HCT116 (cell line): ENCODE measurements at regions not wholly inside any gene's neighbourhood (a gene's known extent, or its start where the extent isn't known, plus 50 kb on each side); places are given as distances from the start of the nearest gene placed in this dataset.

Experiments used
- CEBPB ChIP-seq: IDR thresholded peaks from 2 replicates; pipeline ENCODE4 v1.6.1; 2012; ENCODE audit warnings: low read depth
- EZH2 ChIP-seq: fragments of 200-600 bp; sonication (generic); IDR thresholded peaks from 2 replicates; pipeline ENCODE4 v1.6.1; 2017; ENCODE audit warnings: antibody characterized with exemption, mixed run types
- EZH2phosphoT487 ChIP-seq: fragments of 200-600 bp; IDR thresholded peaks from 2 replicates; pipeline ENCODE4 v1.6.1; 2018; ENCODE audit warnings: antibody characterized with exemption, borderline replicate concordance
- JUND ChIP-seq: IDR thresholded peaks from 2 replicates; pipeline ENCODE4 v1.6.1; 2012
- POLR2A ChIP-seq: IDR thresholded peaks from 2 replicates; pipeline ENCODE4 v1.7.0; 2011; ENCODE audit warnings: borderline replicate concordance; ENCODE audit not compliant: insufficient read depth, insufficient read length; ENCODE audit errors: extremely low read depth
- RAD21 ChIP-seq: IDR thresholded peaks from 2 replicates; pipeline ENCODE4 v1.6.1; 2012; ENCODE audit warnings: low read depth, mild to moderate bottlenecking
- SIN3A ChIP-seq: IDR thresholded peaks from 2 replicates; pipeline ENCODE4 v1.6.1; 2012; ENCODE audit warnings: low read depth
- SP1 ChIP-seq: IDR thresholded peaks from 2 replicates; pipeline ENCODE4 v1.6.1; 2012; ENCODE audit warnings: low read depth
- TCF7L2 ChIP-seq: IDR thresholded peaks from 2 replicates; pipeline ENCODE4 v1.7.0; 2011; ENCODE audit warnings: borderline replicate concordance, inconsistent platforms; ENCODE audit not compliant: insufficient read depth, insufficient read length; ENCODE audit errors: extremely low read depth
- YY1 ChIP-seq: IDR thresholded peaks from 2 replicates; pipeline ENCODE4 v1.6.1; 2011; ENCODE audit warnings: low read length, low read depth, moderate library complexity, mild to moderate bottlenecking; ENCODE audit not compliant: insufficient replicate concordance; ENCODE audit errors: extremely low read depth
- TF ChIP-seq, protein P1 (sequence below), 3 experiments: fragments of 200-600 bp in 1 of 3; sonication (generic) in 1 of 3; IDR thresholded peaks in 2 of 3; conservative IDR thresholded peaks in 1 of 3; 2 replicates each; pipeline ENCODE4 v1.5.1; 2012 to 2017; ENCODE audit warnings: low read depth in 2 of 3, low read length in 2 of 3, antibody characterized with exemption in 1 of 3, borderline replicate concordance in 1 of 3, control low read depth in 1 of 3, mild to moderate bottlenecking in 1 of 3, mixed read lengths in 1 of 3, mixed run types in 1 of 3, moderate library complexity in 1 of 3; ENCODE audit not compliant: insufficient read depth in 1 of 3
- TF ChIP-seq, protein P2 (sequence below): IDR thresholded peaks from 2 replicates; pipeline ENCODE4 v1.6.1; 2012
- TF ChIP-seq, protein P3 (sequence below): IDR thresholded peaks from 2 replicates; pipeline ENCODE4 v1.6.1; 2011; ENCODE audit warnings: mild to moderate bottlenecking, low read length, moderate library complexity; ENCODE audit not compliant: insufficient replicate concordance; ENCODE audit errors: extremely low read depth

DNA sequence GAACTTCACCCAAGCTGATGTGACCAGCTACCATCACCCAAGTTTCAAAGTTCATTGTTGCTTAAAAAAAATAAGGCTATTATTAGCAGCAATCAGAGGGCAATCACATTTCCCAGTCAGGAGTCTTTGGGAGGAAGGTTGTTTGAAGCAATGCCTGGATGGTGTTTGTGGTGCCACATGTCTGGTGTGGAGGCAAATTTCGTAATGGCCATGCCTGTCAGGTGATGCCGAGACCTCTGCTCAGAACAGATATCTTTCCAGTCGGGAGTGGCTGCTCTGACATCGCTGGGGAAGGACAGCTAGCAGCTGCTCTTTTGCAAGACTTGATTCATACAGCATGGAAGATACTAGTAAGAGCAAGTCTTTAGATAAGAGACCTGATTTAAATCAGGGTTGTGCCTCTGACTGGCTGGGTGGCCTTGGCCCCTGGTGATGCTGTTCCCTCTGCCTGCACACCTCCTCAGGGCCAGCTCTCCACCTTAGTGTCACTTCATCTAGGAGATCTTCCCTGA, 187.8 kb upstream of the JUN start:
- TF ChIP-seq EZH2phosphoT487: no peak
- TF ChIP-seq, protein P1, sequence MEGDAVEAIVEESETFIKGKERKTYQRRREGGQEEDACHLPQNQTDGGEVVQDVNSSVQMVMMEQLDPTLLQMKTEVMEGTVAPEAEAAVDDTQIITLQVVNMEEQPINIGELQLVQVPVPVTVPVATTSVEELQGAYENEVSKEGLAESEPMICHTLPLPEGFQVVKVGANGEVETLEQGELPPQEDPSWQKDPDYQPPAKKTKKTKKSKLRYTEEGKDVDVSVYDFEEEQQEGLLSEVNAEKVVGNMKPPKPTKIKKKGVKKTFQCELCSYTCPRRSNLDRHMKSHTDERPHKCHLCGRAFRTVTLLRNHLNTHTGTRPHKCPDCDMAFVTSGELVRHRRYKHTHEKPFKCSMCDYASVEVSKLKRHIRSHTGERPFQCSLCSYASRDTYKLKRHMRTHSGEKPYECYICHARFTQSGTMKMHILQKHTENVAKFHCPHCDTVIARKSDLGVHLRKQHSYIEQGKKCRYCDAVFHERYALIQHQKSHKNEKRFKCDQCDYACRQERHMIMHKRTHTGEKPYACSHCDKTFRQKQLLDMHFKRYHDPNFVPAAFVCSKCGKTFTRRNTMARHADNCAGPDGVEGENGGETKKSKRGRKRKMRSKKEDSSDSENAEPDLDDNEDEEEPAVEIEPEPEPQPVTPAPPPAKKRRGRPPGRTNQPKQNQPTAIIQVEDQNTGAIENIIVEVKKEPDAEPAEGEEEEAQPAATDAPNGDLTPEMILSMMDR (IDR thresholded peaks at IDR 0.05 in 2 of 3, conservative IDR thresholded peaks at IDR 0.05 in 1 of 3; ENCODE audit: borderline replicate concordance in 1 of 3, insufficient read depth in 1 of 3, low read depth in 2 of 3, low read length in 2 of 3): no peak
- TF ChIP-seq JUND: no peak
- no peak for TF ChIP-seq YY1
- no peak for TF ChIP-seq TCF7L2
- TF ChIP-seq CEBPB: no peak
- TF ChIP-seq EZH2: no peak
- no peak for TF ChIP-seq POLR2A
- TF ChIP-seq, protein P2, sequence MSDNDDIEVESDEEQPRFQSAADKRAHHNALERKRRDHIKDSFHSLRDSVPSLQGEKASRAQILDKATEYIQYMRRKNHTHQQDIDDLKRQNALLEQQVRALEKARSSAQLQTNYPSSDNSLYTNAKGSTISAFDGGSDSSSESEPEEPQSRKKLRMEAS: no peak
- no peak for TF ChIP-seq SIN3A
- TF ChIP-seq RAD21: no peak
- TF ChIP-seq, protein P3, sequence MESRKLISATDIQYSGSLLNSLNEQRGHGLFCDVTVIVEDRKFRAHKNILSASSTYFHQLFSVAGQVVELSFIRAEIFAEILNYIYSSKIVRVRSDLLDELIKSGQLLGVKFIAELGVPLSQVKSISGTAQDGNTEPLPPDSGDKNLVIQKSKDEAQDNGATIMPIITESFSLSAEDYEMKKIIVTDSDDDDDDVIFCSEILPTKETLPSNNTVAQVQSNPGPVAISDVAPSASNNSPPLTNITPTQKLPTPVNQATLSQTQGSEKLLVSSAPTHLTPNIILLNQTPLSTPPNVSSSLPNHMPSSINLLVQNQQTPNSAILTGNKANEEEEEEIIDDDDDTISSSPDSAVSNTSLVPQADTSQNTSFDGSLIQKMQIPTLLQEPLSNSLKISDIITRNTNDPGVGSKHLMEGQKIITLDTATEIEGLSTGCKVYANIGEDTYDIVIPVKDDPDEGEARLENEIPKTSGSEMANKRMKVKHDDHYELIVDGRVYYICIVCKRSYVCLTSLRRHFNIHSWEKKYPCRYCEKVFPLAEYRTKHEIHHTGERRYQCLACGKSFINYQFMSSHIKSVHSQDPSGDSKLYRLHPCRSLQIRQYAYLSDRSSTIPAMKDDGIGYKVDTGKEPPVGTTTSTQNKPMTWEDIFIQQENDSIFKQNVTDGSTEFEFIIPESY: no peak
- TF ChIP-seq SP1: no peak
